H9 (cell line): ENCODE measurements at regions not wholly inside any gene's neighbourhood (a gene's known extent, or its start where the extent isn't known, plus 50 kb on each side); places are given as distances from the start of the nearest gene placed in this dataset.

ENCODE experiments used
- DNase-seq: peaks from one replicate; pipeline ENCODE4 v3.0.0-alpha.2; 2017
- H2AFZ ChIP-seq: one replicate; pipeline ENCODE4 v1.6.1; 2013; ENCODE audit warnings: mild to moderate bottlenecking, low read length, control low read depth, moderate library complexity
- H2AK5ac ChIP-seq: 2 replicates; pipeline ENCODE4 v1.6.1; 2013; ENCODE audit warnings: low read length, control low read depth, mixed read lengths; ENCODE audit not compliant: insufficient read length
- H2BK120ac ChIP-seq: one replicate; pipeline ENCODE4 v1.6.1; 2013; ENCODE audit warnings: low read depth, mild to moderate bottlenecking, low read length, control low read depth, inconsistent platforms; ENCODE audit not compliant: poor library complexity, severe bottlenecking
- H2BK12ac ChIP-seq: 2 replicates; pipeline ENCODE4 v1.6.1; 2013; ENCODE audit warnings: low read length, control low read depth, mixed read lengths, low read depth; ENCODE audit not compliant: insufficient read length
- H2BK15ac ChIP-seq: 2 replicates; pipeline ENCODE4 v1.6.1; 2013; ENCODE audit warnings: low read depth, low read length, control low read depth
- H2BK20ac ChIP-seq: one replicate; pipeline ENCODE4 v1.6.1; 2013; ENCODE audit warnings: low read depth, mild to moderate bottlenecking, low read length, control low read depth, inconsistent platforms; ENCODE audit not compliant: poor library complexity, severe bottlenecking
- H2BK5ac ChIP-seq: 2 replicates; pipeline ENCODE4 v1.6.1; 2013; ENCODE audit warnings: low read length, control low read depth, mixed read lengths; ENCODE audit not compliant: insufficient read length
- H3K14ac ChIP-seq: 2 replicates; pipeline ENCODE4 v1.6.1; 2013; ENCODE audit warnings: low read length, control low read depth; ENCODE audit not compliant: insufficient read depth
- H3K18ac ChIP-seq: 2 replicates; pipeline ENCODE4 v1.6.1; 2013; ENCODE audit warnings: low read depth, mild to moderate bottlenecking, mixed read lengths, low read length, control low read depth; ENCODE audit not compliant: insufficient read length
- H3K23ac ChIP-seq: 2 replicates; pipeline ENCODE4 v1.6.1; 2013; ENCODE audit warnings: low read length, control low read depth, mixed read lengths, low read depth; ENCODE audit not compliant: insufficient read length
- H3K23me2 ChIP-seq: 2 replicates; pipeline ENCODE4 v1.6.1; 2013; ENCODE audit warnings: low read depth, mild to moderate bottlenecking, mixed read lengths, low read length, control low read depth; ENCODE audit not compliant: insufficient read length, poor library complexity, severe bottlenecking
- H3K27ac ChIP-seq: 2 replicates; pipeline ENCODE4 v1.5.1; 2013; ENCODE audit warnings: low read length, control low read depth, mixed read lengths, low read depth; ENCODE audit not compliant: insufficient read length
- H3K27me3 ChIP-seq: 2 replicates; pipeline ENCODE4 v1.6.1; 2013; ENCODE audit warnings: low read length, control low read depth, inconsistent platforms; ENCODE audit not compliant: insufficient read depth
- H3K4ac ChIP-seq: 2 replicates; pipeline ENCODE4 v1.6.1; 2013; ENCODE audit warnings: low read depth, mild to moderate bottlenecking, control low read depth, inconsistent platforms, low read length, moderate library complexity
- H3K4me1 ChIP-seq: 2 replicates; pipeline ENCODE4 v1.6.1; 2013; ENCODE audit warnings: low read length, control low read depth, inconsistent platforms; ENCODE audit not compliant: insufficient read depth
- H3K4me2 ChIP-seq: 2 replicates; pipeline ENCODE4 v1.6.1; 2013; ENCODE audit warnings: low read length, control low read depth, mixed read lengths; ENCODE audit not compliant: insufficient read length, insufficient read depth
- H3K56ac ChIP-seq: 2 replicates; pipeline ENCODE4 v1.6.1; 2013; ENCODE audit warnings: low read depth, mild to moderate bottlenecking, mixed read lengths, low read length, control low read depth; ENCODE audit not compliant: insufficient read length
- H3K79me1 ChIP-seq: 2 replicates; pipeline ENCODE4 v1.6.1; 2013; ENCODE audit warnings: low read depth, mild to moderate bottlenecking, moderate library complexity, low read length, control low read depth, inconsistent platforms; ENCODE audit not compliant: insufficient read depth, poor library complexity, severe bottlenecking
- H3K79me2 ChIP-seq: 2 replicates; pipeline ENCODE4 v1.6.1; 2013; ENCODE audit warnings: low read length, control low read depth, inconsistent platforms; ENCODE audit not compliant: insufficient read depth
- H3K9ac ChIP-seq: 2 replicates; pipeline ENCODE4 v1.6.1; 2013; ENCODE audit warnings: low read length, control low read depth, mixed read lengths; ENCODE audit not compliant: insufficient read length; ENCODE audit errors: extremely low read depth
- H3K9me3 ChIP-seq: one replicate; pipeline ENCODE4 v1.6.1; 2013; ENCODE audit warnings: low read depth, low read length, inconsistent platforms; ENCODE audit not compliant: control insufficient read depth
- H3T11ph ChIP-seq: one replicate; pipeline ENCODE4 v1.6.1; 2013; ENCODE audit warnings: mild to moderate bottlenecking, low read length, control low read depth, inconsistent platforms
- H4K20me1 ChIP-seq: one replicate; pipeline ENCODE4 v1.6.1; 2013; ENCODE audit not compliant: control insufficient read depth, insufficient read length, insufficient read depth
- H4K5ac ChIP-seq: 2 replicates; pipeline ENCODE4 v1.6.1; 2013; ENCODE audit warnings: low read depth, mild to moderate bottlenecking, mixed read lengths, low read length, control low read depth; ENCODE audit not compliant: insufficient read length
- H4K8ac ChIP-seq: replicated peaks from 2 replicates; pipeline ENCODE4 v1.6.1; 2013; ENCODE audit warnings: low read length, control low read depth, mixed read lengths, low read depth; ENCODE audit not compliant: insufficient read length
- H4K91ac ChIP-seq: 2 replicates; pipeline ENCODE4 v1.6.1; 2013; ENCODE audit warnings: low read depth, mild to moderate bottlenecking, moderate library complexity, mixed read lengths, low read length, control low read depth; ENCODE audit not compliant: insufficient read length
- H3K27ac Mint-ChIP-seq, 3 experiments: 2 replicates in 2 of 3; 3 replicates in 1 of 3; pipeline ENCODE4 v1.8.0; 2020 to 2021; ENCODE audit warnings: mixed read lengths in 3 of 3, mild to moderate bottlenecking in 1 of 3, moderate library complexity in 1 of 3
- H3K27me3 Mint-ChIP-seq: 2 replicates; pipeline ENCODE4 v1.8.0; 2021; ENCODE audit warnings: low read depth, mild to moderate bottlenecking, moderate library complexity, mixed read lengths
- H3K36me3 Mint-ChIP-seq, 3 experiments: 2 replicates in 2 of 3; 3 replicates in 1 of 3; pipeline ENCODE4 v1.8.0; 2020 to 2021; ENCODE audit warnings: low read depth in 3 of 3, mixed read lengths in 3 of 3; ENCODE audit not compliant: insufficient read depth in 1 of 3
- H3K4me1 Mint-ChIP-seq, 2 experiments: 2 replicates each; pipeline ENCODE4 v1.8.0; 2020; ENCODE audit warnings: mixed read lengths in 2 of 2
- H3K4me3 Mint-ChIP-seq, 2 experiments: 2 replicates in 1 of 2; 3 replicates in 1 of 2; pipeline ENCODE4 v1.8.0; 2020 to 2021; ENCODE audit warnings: mild to moderate bottlenecking in 2 of 2, mixed read lengths in 2 of 2, moderate library complexity in 1 of 2
- H3K9me3 Mint-ChIP-seq, 2 experiments: 2 replicates in 1 of 2; 3 replicates in 1 of 2; pipeline ENCODE4 v1.8.0; 2020; ENCODE audit warnings: mild to moderate bottlenecking in 2 of 2, mixed read lengths in 2 of 2, moderate library complexity in 1 of 2
- WGBS: extraction: QIAGEN DNeasy Blood & Tissue Kit; methylation state at CpG from one replicate; pipeline ENCODE4 v1.1.7; 2013; ENCODE audit warnings: missing lambda C conversion rate, low lambda C conversion rate, mixed read lengths; ENCODE audit not compliant: insufficient read length; ENCODE audit errors: extremely low coverage; 5-methylcytosine and 5-hydroxymethylcytosine counted together
- TF ChIP-seq, protein P1 (sequence below): fragments of 200-600 bp; sonication (generic); conservative IDR thresholded peaks from 3 replicates; pipeline ENCODE4 v1.8.0; 2021; ENCODE audit warnings: antibody characterized with exemption, mild to moderate bottlenecking

GRCh38 chr16:51474414-51475091 lies 323.5 kb upstream of the SALL1 start:
- H3K27ac ChIP-seq: no peak overlapping the region
- H3K27me3 ChIP-seq: no peaks in the 10 kb centered on the region
- H3K79me1 ChIP-seq: no peaks in the 10 kb centered on the region
- H2BK5ac ChIP-seq: no peak overlapping the region
- H2BK12ac ChIP-seq: no peak overlapping the region
- H2AK5ac ChIP-seq: no peak overlapping the region
- H3K14ac ChIP-seq: no peak overlapping the region
- no CpG with 5 or more reads among the region's 1 CpG for WGBS
- no peak overlapping the region for H2AFZ ChIP-seq
- no peaks in the 10 kb centered on the region for H3K9me3 ChIP-seq
- H3K4me2 ChIP-seq: no peak overlapping the region
- H3K4me1 Mint-ChIP-seq: no peaks in the 10 kb centered on the region
- no peak overlapping the region for H3K4me3 Mint-ChIP-seq
- H3K9me3 Mint-ChIP-seq: peaks cover 2 to 3% of the 10 kb centered on the region in 2 experiments; a peak in 3 of 5 replicates
- H3K18ac ChIP-seq: no peak overlapping the region
- H3K23me2 ChIP-seq: no peaks in the 10 kb centered on the region
- no peak overlapping the region for H2BK20ac ChIP-seq
- no peak overlapping the region for H4K5ac ChIP-seq
- no peaks in the 10 kb centered on the region for H3K27me3 Mint-ChIP-seq
- H3K4me1 ChIP-seq: no peaks in the 10 kb centered on the region
- no peak overlapping the region for H3K9ac ChIP-seq
- no peak overlapping the region for H3K4ac ChIP-seq
- H3K27ac Mint-ChIP-seq: no peak overlapping the region
- no peaks in the 10 kb centered on the region for H3K79me2 ChIP-seq
- H4K20me1 ChIP-seq: no peaks in the 10 kb centered on the region
- H3K56ac ChIP-seq: no peak overlapping the region
- no peak for DNase-seq
- H2BK15ac ChIP-seq: no peak overlapping the region
- no peak overlapping the region for H2BK120ac ChIP-seq
- H3T11ph ChIP-seq: no peak overlapping the region
- no peaks in the 10 kb centered on the region for H3K36me3 Mint-ChIP-seq
- TF ChIP-seq, protein P1, sequence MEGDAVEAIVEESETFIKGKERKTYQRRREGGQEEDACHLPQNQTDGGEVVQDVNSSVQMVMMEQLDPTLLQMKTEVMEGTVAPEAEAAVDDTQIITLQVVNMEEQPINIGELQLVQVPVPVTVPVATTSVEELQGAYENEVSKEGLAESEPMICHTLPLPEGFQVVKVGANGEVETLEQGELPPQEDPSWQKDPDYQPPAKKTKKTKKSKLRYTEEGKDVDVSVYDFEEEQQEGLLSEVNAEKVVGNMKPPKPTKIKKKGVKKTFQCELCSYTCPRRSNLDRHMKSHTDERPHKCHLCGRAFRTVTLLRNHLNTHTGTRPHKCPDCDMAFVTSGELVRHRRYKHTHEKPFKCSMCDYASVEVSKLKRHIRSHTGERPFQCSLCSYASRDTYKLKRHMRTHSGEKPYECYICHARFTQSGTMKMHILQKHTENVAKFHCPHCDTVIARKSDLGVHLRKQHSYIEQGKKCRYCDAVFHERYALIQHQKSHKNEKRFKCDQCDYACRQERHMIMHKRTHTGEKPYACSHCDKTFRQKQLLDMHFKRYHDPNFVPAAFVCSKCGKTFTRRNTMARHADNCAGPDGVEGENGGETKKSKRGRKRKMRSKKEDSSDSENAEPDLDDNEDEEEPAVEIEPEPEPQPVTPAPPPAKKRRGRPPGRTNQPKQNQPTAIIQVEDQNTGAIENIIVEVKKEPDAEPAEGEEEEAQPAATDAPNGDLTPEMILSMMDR: peak; percentile 38
- H3K23ac ChIP-seq: no peak overlapping the region
- H4K8ac ChIP-seq: no peak overlapping the region
- no peak overlapping the region for H4K91ac ChIP-seq
